CD8-positive, alpha-beta memory T cell (primary cell): ENCODE measurements at regions not wholly inside any gene's neighbourhood (a gene's known extent, or its start where the extent isn't known, plus 50 kb on each side); places are given as distances from the start of the nearest gene placed in this dataset.
"Not testable (repeated sequence)": the region's sequence is repeated elsewhere in the genome, so short reads cannot be mapped to it uniquely, and the experiment has no call there.

Experiments used
- CTCF ChIA-PET: fragments of 350-600 bp; sonication (Branson Sonifier 250); formaldehyde crosslinking; loops from one replicate; lab custom pipeline; 2021; ENCODE audit warnings: antibody characterized with exemption; lab: Charles Lee
- POLR2A ChIA-PET: fragments of 350-600 bp; sonication (Branson Sonifier 250); formaldehyde crosslinking; loops from one replicate; lab custom pipeline; 2021; ENCODE audit warnings: antibody characterized with exemption; lab: Charles Lee
- DNase-seq, 5 donors: peaks; one replicate each; pipeline versions ENCODE4 v3.0.0 to v3.0.0-alpha.2; 2020 to 2022; ENCODE audit warnings: mixed read lengths in 1 of 5
- H3K27ac ChIP-seq: one replicate; pipeline ENCODE4 v1.7.0; 2013; ENCODE audit warnings: low read depth, mild to moderate bottlenecking, low read length, moderate library complexity
- H3K27me3 ChIP-seq: 2 replicates; pipeline ENCODE4 v1.7.0; 2013; ENCODE audit warnings: low read length, mild to moderate bottlenecking; ENCODE audit not compliant: insufficient read depth, poor library complexity, severe bottlenecking
- H3K36me3 ChIP-seq: 2 replicates; pipeline ENCODE4 v1.7.0; 2013; ENCODE audit warnings: mild to moderate bottlenecking, low read length, moderate library complexity; ENCODE audit not compliant: insufficient read depth
- H3K4me1 ChIP-seq: 2 replicates; pipeline ENCODE4 v1.7.0; 2013; ENCODE audit warnings: mild to moderate bottlenecking, low read length, moderate library complexity; ENCODE audit not compliant: insufficient read depth
- H3K4me3 ChIP-seq: 2 replicates; pipeline ENCODE4 v1.7.0; 2013; ENCODE audit warnings: mild to moderate bottlenecking, low read length
- H3K9me3 ChIP-seq: 2 replicates; pipeline ENCODE4 v1.7.0; 2013; ENCODE audit warnings: mild to moderate bottlenecking, low read length
- H3K27ac Mint-ChIP-seq, 8 donors: one replicate each; pipeline ENCODE4 v1.8.0; 2020 to 2021; ENCODE audit warnings: mixed read lengths in 8 of 8, mild to moderate bottlenecking in 6 of 8, inconsistent platforms in 3 of 8, moderate library complexity in 3 of 8
- H3K27me3 Mint-ChIP-seq, 2 donors: one replicate each; pipeline ENCODE4 v1.8.0; 2020 to 2021; ENCODE audit warnings: mixed read lengths in 2 of 2, mild to moderate bottlenecking in 1 of 2, moderate library complexity in 1 of 2
- H3K36me3 Mint-ChIP-seq, 3 donors: one replicate each; pipeline ENCODE4 v1.8.0; 2020 to 2021; ENCODE audit warnings: mixed read lengths in 3 of 3, inconsistent platforms in 1 of 3, mild to moderate bottlenecking in 1 of 3
- H3K4me1 Mint-ChIP-seq, 3 donors: one replicate each; pipeline ENCODE4 v1.8.0; 2020 to 2021; ENCODE audit warnings: mixed read lengths in 3 of 3, inconsistent platforms in 1 of 3, mild to moderate bottlenecking in 1 of 3
- H3K4me3 Mint-ChIP-seq, 7 donors: one replicate each; pipeline ENCODE4 v1.8.0; 2020 to 2021; ENCODE audit warnings: mixed read lengths in 7 of 7, mild to moderate bottlenecking in 6 of 7, moderate library complexity in 4 of 7, inconsistent platforms in 2 of 7
- H3K9me3 Mint-ChIP-seq, 5 donors: one replicate each; pipeline ENCODE4 v1.8.0; 2020 to 2022; ENCODE audit warnings: mixed read lengths in 5 of 5, mild to moderate bottlenecking in 3 of 5, moderate library complexity in 2 of 5, inconsistent platforms in 1 of 5

GRCh38 chr6:106746652-106747051 is 117.3 kb downstream of the QRSL1 start:
- POLR2A ChIA-PET, result no interaction called here
- Histone ChIP-seq H3K27ac (no peak overlapping the region), H3K27me3 (peaks cover 3% of the 10 kb centered on the region), H3K9me3 (no peaks in the 10 kb centered on the region), H3K4me3 (no peak overlapping the region), H3K36me3 (no peaks in the 10 kb centered on the region), H3K4me1 (no peaks in the 10 kb centered on the region)
- no peak for DNase-seq
- CTCF ChIA-PET, result no interaction called here
- peaks cover 22 to 35% of the 10 kb centered on the region in 2 donors for H3K27me3 Mint-ChIP-seq
- H3K4me3 Mint-ChIP-seq, result no peak overlapping the region
- no peak overlapping the region for H3K27ac Mint-ChIP-seq
- H3K4me1 Mint-ChIP-seq, result no peaks in the 10 kb centered on the region
- H3K36me3 Mint-ChIP-seq, result peaks cover 0 to 1% (median 0%) of the 10 kb centered on the region in 3 donors
- H3K9me3 Mint-ChIP-seq, result peaks cover 0 to 2% (median 0%) of the 10 kb centered on the region in 5 donors

GRCh38 chr6:106745824-106746582 is 116.6 kb downstream of the QRSL1 start:
- Mint-ChIP-seq H3K4me3 (no peak overlapping the region), H3K9me3 (peaks cover 0 to 2% (median 0%) of the 10 kb centered on the region in 5 donors), H3K27ac (no peak overlapping the region), H3K36me3 (peaks cover 0 to 1% (median 0%) of the 10 kb centered on the region in 3 donors), H3K4me1 (no peaks in the 10 kb centered on the region), H3K27me3 (peaks cover 22 to 35% of the 10 kb centered on the region in 2 donors)
- H3K4me3 ChIP-seq, result no peak overlapping the region
- no peaks in the 10 kb centered on the region for H3K4me1 ChIP-seq
- POLR2A ChIA-PET, result no interaction called here
- H3K36me3 ChIP-seq, result no peaks in the 10 kb centered on the region
- peaks cover 3% of the 10 kb centered on the region for H3K27me3 ChIP-seq
- DNase-seq, result no peak
- CTCF ChIA-PET, result no interaction called here
- no peak overlapping the region for H3K27ac ChIP-seq
- H3K9me3 ChIP-seq, result no peaks in the 10 kb centered on the region

GRCh38 chr6:106745197-106745770 is 115.9 kb downstream of the QRSL1 start:
- Histone ChIP-seq H3K27ac (no peak overlapping the region), H3K27me3 (peaks cover 3% of the 10 kb centered on the region), H3K4me1 (no peaks in the 10 kb centered on the region), H3K4me3 (no peak overlapping the region), H3K36me3 (no peaks in the 10 kb centered on the region), H3K9me3 (no peaks in the 10 kb centered on the region)
- peaks cover 0 to 1% (median 0%) of the 10 kb centered on the region in 3 donors for H3K36me3 Mint-ChIP-seq
- no peak overlapping the region for H3K4me3 Mint-ChIP-seq
- DNase-seq, result no peak
- no peaks in the 10 kb centered on the region for H3K4me1 Mint-ChIP-seq
- peaks cover 22 to 35% of the 10 kb centered on the region in 2 donors for H3K27me3 Mint-ChIP-seq
- H3K9me3 Mint-ChIP-seq, result peaks cover 0 to 2% (median 0%) of the 10 kb centered on the region in 5 donors
- ChIA-PET CTCF (no interaction called here), POLR2A (no interaction called here)
- H3K27ac Mint-ChIP-seq, result no peak overlapping the region

GRCh38 chr6:106744781-106745180 is 115.4 kb downstream of the QRSL1 start:
- H3K36me3 Mint-ChIP-seq, result peaks cover 0 to 1% (median 0%) of the 10 kb centered on the region in 3 donors
- Histone ChIP-seq H3K36me3 (no peaks in the 10 kb centered on the region), H3K9me3 (no peaks in the 10 kb centered on the region), H3K4me3 (no peak overlapping the region), H3K27me3 (peaks cover 3% of the 10 kb centered on the region), H3K4me1 (no peaks in the 10 kb centered on the region), H3K27ac (no peak overlapping the region)
- CTCF ChIA-PET, result no interaction called here
- peaks cover 22 to 35% of the 10 kb centered on the region in 2 donors for H3K27me3 Mint-ChIP-seq
- no peaks in the 10 kb centered on the region for H3K4me1 Mint-ChIP-seq
- no peak for DNase-seq
- peaks cover 0 to 2% (median 0%) of the 10 kb centered on the region in 5 donors for H3K9me3 Mint-ChIP-seq
- POLR2A ChIA-PET, result no interaction called here
- H3K27ac Mint-ChIP-seq, result no peak overlapping the region
- H3K4me3 Mint-ChIP-seq, result no peak overlapping the region

GRCh38 chr6:106744029-106744428 is 114.7 kb downstream of the QRSL1 start:
- H3K4me3 Mint-ChIP-seq, H3K36me3 Mint-ChIP-seq, H3K36me3 ChIP-seq, H3K9me3 Mint-ChIP-seq, H3K27me3 ChIP-seq, POLR2A ChIA-PET, H3K4me1 ChIP-seq, CTCF ChIA-PET, DNase-seq, H3K9me3 ChIP-seq, H3K27ac Mint-ChIP-seq, H3K4me1 Mint-ChIP-seq, H3K4me3 ChIP-seq, H3K27ac ChIP-seq: not testable (repeated sequence)
- peaks cover 26 to 35% of the 10 kb centered on the region in 2 donors for H3K27me3 Mint-ChIP-seq

- DNase-seq, result no peak
- Mint-ChIP-seq H3K27me3 (peaks cover 24 to 31% of the 10 kb centered on the region in 2 donors), H3K27ac (no peak overlapping the region), H3K36me3 (peaks cover 0 to 1% (median 0%) of the 10 kb centered on the region in 3 donors), H3K4me3 (no peak overlapping the region), H3K9me3 (peaks cover 0 to 2% (median 0%) of the 10 kb centered on the region in 5 donors), H3K4me1 (no peaks in the 10 kb centered on the region)
- ChIA-PET CTCF (interaction anchor here (1.0 kb wide), 1 partner anchor 20 kb away, joined by 3 read pairs; no protein-coding TSS in a partner anchor), POLR2A (no interaction called here)
- Histone ChIP-seq H3K4me1 (no peaks in the 10 kb centered on the region), H3K4me3 (no peak overlapping the region), H3K27me3 (peaks cover 3% of the 10 kb centered on the region), H3K9me3 (no peaks in the 10 kb centered on the region), H3K36me3 (no peaks in the 10 kb centered on the region), H3K27ac (no peak overlapping the region)
These were observed 114.2 kb downstream of the QRSL1 start for GRCh38 chr6:106743612-106744011.

- no peak for DNase-seq
- Mint-ChIP-seq H3K27me3 (peaks cover 21 to 27% of the 10 kb centered on the region in 2 donors), H3K27ac (no peak overlapping the region), H3K4me3 (no peak overlapping the region), H3K9me3 (peaks cover 0 to 4% (median 0%) of the 10 kb centered on the region in 5 donors), H3K4me1 (no peaks in the 10 kb centered on the region), H3K36me3 (no peaks in the 10 kb centered on the region)
- H3K36me3 ChIP-seq, result no peaks in the 10 kb centered on the region
- H3K27me3 ChIP-seq, result peaks cover under 1% of the 10 kb centered on the region
- ChIA-PET CTCF (interaction anchor here (1.5 kb wide), 1 partner anchor 11 kb away, joined by 3 read pairs; no protein-coding TSS in a partner anchor), POLR2A (no interaction called here)
- H3K4me3 ChIP-seq, result no peak overlapping the region
- H3K4me1 ChIP-seq, result no peaks in the 10 kb centered on the region
- no peaks in the 10 kb centered on the region for H3K9me3 ChIP-seq
- no peak overlapping the region for H3K27ac ChIP-seq
These were observed 110.9 kb downstream of the QRSL1 start for GRCh38 chr6:106740287-106740686.

GRCh38 chr6:106739387-106739786 is 110.0 kb downstream of the QRSL1 start:
- no peaks in the 10 kb centered on the region for H3K27me3 ChIP-seq
- Mint-ChIP-seq H3K36me3 (no peaks in the 10 kb centered on the region), H3K9me3 (peaks cover 0 to 4% (median 0%) of the 10 kb centered on the region in 5 donors), H3K4me3 (no peak overlapping the region), H3K27me3 (peaks cover 17 to 24% of the 10 kb centered on the region in 2 donors), H3K4me1 (no peaks in the 10 kb centered on the region), H3K27ac (no peak overlapping the region)
- H3K4me1 ChIP-seq, result no peaks in the 10 kb centered on the region
- H3K4me3 ChIP-seq, result no peak overlapping the region
- CTCF ChIA-PET, result no interaction called here
- no peak for DNase-seq
- H3K9me3 ChIP-seq, result no peaks in the 10 kb centered on the region
- no peak overlapping the region for H3K27ac ChIP-seq
- no peaks in the 10 kb centered on the region for H3K36me3 ChIP-seq
- POLR2A ChIA-PET, result no interaction called here
